ENCODE measurements at regions not wholly inside any gene's neighbourhood (a gene's known extent, or its start where the extent isn't known, plus 50 kb on each side); places are given as distances from the start of the nearest gene placed in this dataset.

DNA sequence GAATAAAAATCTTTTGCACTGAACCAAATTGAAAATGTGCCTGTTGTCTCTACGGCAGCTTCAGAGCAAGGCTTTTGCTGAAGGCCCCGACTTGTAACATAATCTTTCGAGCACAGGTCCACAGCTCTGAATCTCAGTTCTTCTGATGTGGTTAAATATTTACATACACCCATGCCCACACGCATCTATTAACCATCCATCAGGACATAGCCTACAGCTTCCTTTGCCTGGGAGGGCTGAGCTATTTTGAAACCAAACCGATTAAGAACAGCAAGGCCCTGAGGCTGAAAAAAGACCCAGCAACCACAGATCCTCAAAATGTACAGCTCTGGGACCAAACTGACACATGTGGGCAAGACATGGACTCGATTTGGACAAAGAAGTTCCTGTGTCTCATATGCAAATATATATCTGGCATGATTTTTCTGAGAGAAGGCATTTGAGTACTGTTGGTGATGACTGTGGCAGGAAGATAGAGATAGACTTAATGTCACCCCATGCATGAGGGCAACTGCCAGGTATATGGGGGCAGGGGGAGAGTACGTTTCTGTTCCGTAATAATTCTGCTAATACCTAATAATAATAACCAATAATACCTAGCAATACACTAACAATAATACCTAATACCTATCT lies 322.7 kb upstream of the PLET1 start:
- intact Hi-C loops (cut with micrococcal nuclease), result no loop called here
- ChIA-PET CTCF (ENCODE audit: partially characterized antibody) (interaction anchor here (1.0 to 2.2 kb wide), 5 partner anchors 9 to 361 kb away, joined by 3 to 13 read pairs (median 4); no protein-coding TSS in a partner anchor), POLR2A (ENCODE audit: partially characterized antibody) (interaction anchor here (0.9 kb wide), 1 partner anchor 30 kb away, joined by 3 read pairs; no protein-coding TSS in a partner anchor)

DNA sequence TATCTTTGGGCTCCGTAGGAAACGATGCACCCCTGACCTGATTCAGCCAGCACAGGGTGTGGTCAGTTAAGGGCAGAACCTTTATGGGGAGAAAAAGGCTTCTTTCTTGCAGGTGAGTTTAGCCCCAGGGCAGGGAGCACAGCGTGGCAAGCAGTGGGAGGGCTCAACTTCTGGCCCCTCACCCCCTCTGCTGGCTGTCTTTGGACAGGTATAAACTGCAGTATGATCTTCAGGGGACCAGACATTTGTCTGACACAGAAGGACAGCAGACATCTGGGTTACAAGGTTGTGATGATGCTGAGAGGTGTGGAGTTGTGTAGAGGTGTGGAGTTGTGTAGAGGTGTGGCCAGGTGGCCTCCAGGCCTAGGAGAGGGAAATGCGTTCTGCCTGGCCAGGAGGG lies 324.0 kb upstream of the PLET1 start:
- no peaks in the 10 kb centered on the region for H3K36me3 Mint-ChIP-seq
- no peaks in the 10 kb centered on the region for H3K9me3 Mint-ChIP-seq
- Histone ChIP-seq H3K9me3 (ENCODE audit: control insufficient read depth in 1 of 2, low read length in 2 of 2) (no peaks in the 10 kb centered on the region), H3K36me3 (ENCODE audit: insufficient read depth, low read length) (no peaks in the 10 kb centered on the region), H3K27me3 (ENCODE audit: insufficient read depth, low read length) (no peaks in the 10 kb centered on the region), H3K27ac (ENCODE audit: low read depth, low read length) (no peak overlapping the region), H3K4me3 (ENCODE audit: low read length in 2 of 2) (no peak overlapping the region), H3K4me1 (ENCODE audit: insufficient read depth, low read length) (no peaks in the 10 kb centered on the region)
- H3K4me3 Mint-ChIP-seq, result no peak overlapping the region
- DNase-seq, result peak in 1 of 5 donors; percentile 2
- POLR2A ChIA-PET (ENCODE audit: partially characterized antibody), result no interaction called here
- peaks cover 0 to 7% (median 4%) of the 10 kb centered on the region in 4 donors for H3K4me1 Mint-ChIP-seq
- peak overlapping the region in 1 of 7 donors; percentile 40 for H3K27ac Mint-ChIP-seq
- CTCF ChIA-PET (ENCODE audit: partially characterized antibody), result interaction anchor here (0.8 to 2.2 kb wide), 7 partner anchors 11 to 705 kb away, joined by 3 to 14 read pairs (median 4); no protein-coding TSS in a partner anchor
- intact Hi-C loops (cut with micrococcal nuclease), result no loop called here
- H3K27me3 Mint-ChIP-seq, result no peaks in the 10 kb centered on the region

More for the DNA sequence above, 322.7 kb upstream of the PLET1 start:
- peaks cover 0 to 7% (median 4%) of the 10 kb centered on the region in 4 donors for H3K4me1 Mint-ChIP-seq
- Histone ChIP-seq H3K9me3 (ENCODE audit: control insufficient read depth in 1 of 2, low read length in 2 of 2) (no peaks in the 10 kb centered on the region), H3K27ac (ENCODE audit: low read depth, low read length) (no peak overlapping the region), H3K27me3 (ENCODE audit: insufficient read depth, low read length) (no peaks in the 10 kb centered on the region), H3K4me1 (ENCODE audit: insufficient read depth, low read length) (no peaks in the 10 kb centered on the region), H3K4me3 (ENCODE audit: low read length in 2 of 2) (no peak overlapping the region), H3K36me3 (ENCODE audit: insufficient read depth, low read length) (no peaks in the 10 kb centered on the region)
- no peak overlapping the region for H3K4me3 Mint-ChIP-seq
- DNase-seq, result no peak
- no peak overlapping the region for H3K27ac Mint-ChIP-seq
- H3K36me3 Mint-ChIP-seq, result no peaks in the 10 kb centered on the region
- peaks cover 0 to 1% of the 10 kb centered on the region in 2 donors for H3K27me3 Mint-ChIP-seq
- H3K9me3 Mint-ChIP-seq, result no peaks in the 10 kb centered on the region

GRCh38 chr11:112587664-112588063 lies 327.0 kb upstream of the PLET1 start:
- Mint-ChIP-seq H3K27me3 (no peaks in the 10 kb centered on the region), H3K4me1 (peaks cover 0 to 7% (median 4%) of the 10 kb centered on the region in 4 donors), H3K9me3 (no peaks in the 10 kb centered on the region), H3K4me3 (no peak overlapping the region), H3K36me3 (no peaks in the 10 kb centered on the region), H3K27ac (no peak overlapping the region)
- H3K4me3 ChIP-seq (ENCODE audit: low read length in 2 of 2), result no peak overlapping the region
- H3K4me1 ChIP-seq (ENCODE audit: insufficient read depth, low read length), result no peaks in the 10 kb centered on the region
- POLR2A ChIA-PET (ENCODE audit: partially characterized antibody), result no interaction called here
- no peaks in the 10 kb centered on the region for H3K9me3 ChIP-seq (ENCODE audit: control insufficient read depth in 1 of 2, low read length in 2 of 2)
- intact Hi-C loops (cut with micrococcal nuclease), result loop anchor here (1.0 kb wide), 2 partner anchors 368 to 702 kb away; no protein-coding TSS in a partner anchor
- CTCF ChIA-PET (ENCODE audit: partially characterized antibody), result interaction anchor here (0.8 to 4.7 kb wide), 34 partner anchors 9 to 943 kb away, joined by 3 to 50 read pairs (median 4); no protein-coding TSS in a partner anchor
- no peaks in the 10 kb centered on the region for H3K36me3 ChIP-seq (ENCODE audit: insufficient read depth, low read length)
- no peak overlapping the region for H3K27ac ChIP-seq (ENCODE audit: low read depth, low read length)
- H3K27me3 ChIP-seq (ENCODE audit: insufficient read depth, low read length), result no peaks in the 10 kb centered on the region
- no peak for DNase-seq

DNA sequence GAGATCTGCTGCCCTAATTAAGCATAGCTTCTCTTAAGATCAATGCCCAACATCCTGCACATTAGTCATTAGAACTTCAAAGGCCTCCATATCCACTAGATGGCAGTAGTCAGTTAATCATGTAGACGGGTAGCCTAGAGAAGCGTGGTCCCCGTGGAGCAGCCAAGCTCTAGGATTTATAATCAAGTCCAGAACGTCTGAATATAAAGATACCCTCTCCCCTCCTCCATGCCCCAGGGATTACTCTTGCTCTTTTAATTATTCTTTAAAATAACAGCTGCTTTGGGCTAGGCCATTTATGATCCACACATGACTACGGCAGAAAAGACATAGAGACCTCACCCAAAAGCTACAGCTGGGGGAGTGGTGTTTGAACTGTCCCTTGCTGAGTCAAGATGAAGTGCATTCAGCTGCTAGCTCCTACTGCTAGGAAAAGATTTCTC lies 327.6 kb upstream of the PLET1 start:
- no peaks in the 10 kb centered on the region for H3K4me1 ChIP-seq (ENCODE audit: insufficient read depth, low read length)
- peak overlapping the region in 2 of 8 donors; percentile 48 to 60 for H3K4me3 Mint-ChIP-seq
- peak in 4 of 5 donors; percentile 38 to 52 (median 50) for DNase-seq
- no peak overlapping the region for H3K27ac Mint-ChIP-seq
- no peaks in the 10 kb centered on the region for H3K36me3 ChIP-seq (ENCODE audit: insufficient read depth, low read length)
- H3K36me3 Mint-ChIP-seq, result no peaks in the 10 kb centered on the region
- no peaks in the 10 kb centered on the region for H3K9me3 Mint-ChIP-seq
- no peak overlapping the region for H3K4me3 ChIP-seq (ENCODE audit: low read length in 2 of 2)
- no peaks in the 10 kb centered on the region for H3K27me3 ChIP-seq (ENCODE audit: insufficient read depth, low read length)
- ChIA-PET POLR2A (ENCODE audit: partially characterized antibody) (interaction anchor here (0.9 kb wide), 1 partner anchor 702 kb away, joined by 4 read pairs; no protein-coding TSS in a partner anchor), CTCF (ENCODE audit: partially characterized antibody) (interaction anchor here (0.7 to 4.7 kb wide), 41 partner anchors 8 to 943 kb away, joined by 3 to 50 read pairs (median 4); no protein-coding TSS in a partner anchor)
- H3K27ac ChIP-seq (ENCODE audit: low read depth, low read length), result no peak overlapping the region
- no peaks in the 10 kb centered on the region for H3K27me3 Mint-ChIP-seq
- intact Hi-C loops (cut with micrococcal nuclease), result loop anchor here (1.0 kb wide), 2 partner anchors 369 to 701 kb away; no protein-coding TSS in a partner anchor
- H3K4me1 Mint-ChIP-seq, result peaks cover 0 to 6% (median 4%) of the 10 kb centered on the region in 4 donors
- no peaks in the 10 kb centered on the region for H3K9me3 ChIP-seq (ENCODE audit: control insufficient read depth in 1 of 2, low read length in 2 of 2)

GRCh38 chr11:112589155-112589554 lies 328.5 kb upstream of the PLET1 start:
- Mint-ChIP-seq H3K27ac (no peak overlapping the region), H3K4me1 (peaks cover 0 to 5% (median 4%) of the 10 kb centered on the region in 4 donors), H3K36me3 (no peaks in the 10 kb centered on the region), H3K27me3 (no peaks in the 10 kb centered on the region), H3K4me3 (no peak overlapping the region), H3K9me3 (no peaks in the 10 kb centered on the region)
- Histone ChIP-seq H3K27me3 (ENCODE audit: insufficient read depth, low read length) (no peaks in the 10 kb centered on the region), H3K9me3 (ENCODE audit: control insufficient read depth in 1 of 2, low read length in 2 of 2) (no peaks in the 10 kb centered on the region), H3K36me3 (ENCODE audit: insufficient read depth, low read length) (no peaks in the 10 kb centered on the region), H3K27ac (ENCODE audit: low read depth, low read length) (no peak overlapping the region), H3K4me1 (ENCODE audit: insufficient read depth, low read length) (no peaks in the 10 kb centered on the region), H3K4me3 (ENCODE audit: low read length in 2 of 2) (no peak overlapping the region)
- POLR2A ChIA-PET (ENCODE audit: partially characterized antibody), result no interaction called here
- intact Hi-C loops (cut with micrococcal nuclease), result no loop called here
- no peak for DNase-seq
- CTCF ChIA-PET (ENCODE audit: partially characterized antibody), result interaction anchor here (0.8 to 4.7 kb wide), 25 partner anchors 8 to 942 kb away, joined by 3 to 50 read pairs (median 5); no protein-coding TSS in a partner anchor

DNA sequence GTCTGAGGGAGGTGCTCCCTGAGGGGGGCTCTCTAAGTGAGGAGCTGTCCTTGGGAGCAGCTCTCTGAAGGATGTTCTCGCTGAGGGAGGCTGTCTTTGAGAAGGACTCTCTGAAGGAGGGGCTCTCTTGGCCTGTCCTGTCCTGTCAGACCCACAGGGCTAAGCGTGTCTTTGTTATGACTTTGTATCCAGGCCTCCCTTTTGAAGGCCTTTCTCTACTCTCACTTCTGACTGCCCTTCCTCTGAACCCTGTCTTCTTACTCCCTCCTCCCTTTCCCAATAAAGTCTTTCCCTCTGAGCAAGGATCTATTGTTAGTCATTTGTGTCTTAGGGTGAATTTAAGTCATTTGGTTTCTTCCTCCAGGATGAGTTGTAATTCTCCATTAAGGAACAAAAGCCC lies 330.1 kb upstream of the PLET1 start:
- no peak overlapping the region for H3K4me3 Mint-ChIP-seq

DNA sequence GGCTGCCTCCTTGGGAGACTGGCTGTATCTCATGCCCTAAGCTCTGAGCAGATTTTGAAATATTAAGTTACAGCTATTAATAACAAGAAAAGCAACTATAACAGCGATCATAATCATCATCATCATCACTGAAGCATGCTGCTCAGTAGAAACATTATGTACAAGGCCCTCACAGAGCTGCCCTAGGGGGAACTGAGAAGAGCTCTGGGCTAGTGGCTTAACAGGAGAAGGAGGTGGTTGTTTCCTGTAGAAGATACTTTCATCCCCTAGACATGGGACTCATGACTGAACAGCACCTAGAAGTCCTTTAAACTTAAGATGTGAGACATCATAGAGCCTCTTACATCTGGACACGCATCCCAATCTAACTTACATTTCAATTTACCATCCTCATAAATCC lies 332.8 kb upstream of the PLET1 start:
- DNase-seq, result no peak
- peaks cover 0 to 8% (median 4%) of the 10 kb centered on the region in 4 donors for H3K4me1 Mint-ChIP-seq
- POLR2A ChIA-PET (ENCODE audit: partially characterized antibody), result no interaction called here
- H3K36me3 Mint-ChIP-seq, result no peaks in the 10 kb centered on the region
- Histone ChIP-seq H3K27ac (ENCODE audit: low read depth, low read length) (no peak overlapping the region), H3K9me3 (ENCODE audit: control insufficient read depth in 1 of 2, low read length in 2 of 2) (no peaks in the 10 kb centered on the region), H3K27me3 (ENCODE audit: insufficient read depth, low read length) (no peaks in the 10 kb centered on the region), H3K4me1 (ENCODE audit: insufficient read depth, low read length) (no peaks in the 10 kb centered on the region), H3K36me3 (ENCODE audit: insufficient read depth, low read length) (no peaks in the 10 kb centered on the region), H3K4me3 (ENCODE audit: low read length in 2 of 2) (no peak overlapping the region)
- no peak overlapping the region for H3K27ac Mint-ChIP-seq
- H3K9me3 Mint-ChIP-seq, result peaks cover 0 to 2% (median 0%) of the 10 kb centered on the region in 8 donors
- no peak overlapping the region for H3K4me3 Mint-ChIP-seq
- intact Hi-C loops (cut with micrococcal nuclease), result no loop called here
- CTCF ChIA-PET (ENCODE audit: partially characterized antibody), result interaction anchor here (3.0 kb wide), 1 partner anchor 11 kb away, joined by 13 read pairs; no protein-coding TSS in a partner anchor
- peaks cover 0 to 2% of the 10 kb centered on the region in 2 donors for H3K27me3 Mint-ChIP-seq

More for the DNA sequence above, 330.1 kb upstream of the PLET1 start:
- H3K36me3 Mint-ChIP-seq, result no peaks in the 10 kb centered on the region
- H3K9me3 Mint-ChIP-seq, result peaks cover 0 to 2% (median 0%) of the 10 kb centered on the region in 8 donors
- ChIA-PET CTCF (ENCODE audit: partially characterized antibody) (interaction anchor here (1.2 to 4.7 kb wide), 3 partner anchors 8 to 699 kb away, joined by 3 to 50 read pairs (median 13); no protein-coding TSS in a partner anchor), POLR2A (ENCODE audit: partially characterized antibody) (no interaction called here)
- H3K4me1 ChIP-seq (ENCODE audit: insufficient read depth, low read length), result no peaks in the 10 kb centered on the region
- no peaks in the 10 kb centered on the region for H3K36me3 ChIP-seq (ENCODE audit: insufficient read depth, low read length)
- no peaks in the 10 kb centered on the region for H3K9me3 ChIP-seq (ENCODE audit: control insufficient read depth in 1 of 2, low read length in 2 of 2)
- H3K27me3 Mint-ChIP-seq, result no peaks in the 10 kb centered on the region
- H3K4me1 Mint-ChIP-seq, result peaks cover 0 to 5% (median 4%) of the 10 kb centered on the region in 4 donors
- no peaks in the 10 kb centered on the region for H3K27me3 ChIP-seq (ENCODE audit: insufficient read depth, low read length)
- H3K27ac ChIP-seq (ENCODE audit: low read depth, low read length), result no peak overlapping the region
- DNase-seq, result no peak
- intact Hi-C loops (cut with micrococcal nuclease), result no loop called here
- no peak overlapping the region for H3K4me3 ChIP-seq (ENCODE audit: low read length in 2 of 2)
- H3K27ac Mint-ChIP-seq, result no peak overlapping the region
